HG02588 (cell line): ENCODE measurements at regions not wholly inside any gene's neighbourhood (a gene's known extent, or its start where the extent isn't known, plus 50 kb on each side); places are given as distances from the start of the nearest gene placed in this dataset.

Experiments used
- ATAC-seq: cut with Tn5 transposase; IDR thresholded peaks from one replicate; pipeline ENCODE4 v1.9.1; 2021; ENCODE audit warnings: mild to moderate bottlenecking, moderate library complexity; ENCODE audit not compliant: unreplicated experiment

DNA sequence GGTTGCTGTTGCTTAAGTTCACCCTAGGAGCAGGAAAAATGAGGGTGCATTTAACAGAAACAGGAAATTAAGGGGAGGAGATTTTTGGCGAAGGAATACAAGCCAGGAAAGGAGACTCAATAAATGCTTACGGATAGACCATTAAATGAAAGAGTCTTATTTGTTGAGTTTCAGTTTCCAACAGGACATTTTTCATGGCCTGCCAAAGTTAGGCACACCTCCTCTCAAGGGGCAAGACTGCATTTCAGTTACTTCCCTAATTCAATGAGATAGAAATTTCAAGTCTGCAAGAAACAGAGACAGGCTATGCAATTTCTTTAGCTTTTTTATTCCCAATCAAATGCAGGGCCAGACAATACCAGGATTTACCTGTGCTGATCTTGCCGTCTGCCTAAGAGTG lies 394.7 kb upstream of the KLHL29 start:
- ATAC-seq: no peak

DNA sequence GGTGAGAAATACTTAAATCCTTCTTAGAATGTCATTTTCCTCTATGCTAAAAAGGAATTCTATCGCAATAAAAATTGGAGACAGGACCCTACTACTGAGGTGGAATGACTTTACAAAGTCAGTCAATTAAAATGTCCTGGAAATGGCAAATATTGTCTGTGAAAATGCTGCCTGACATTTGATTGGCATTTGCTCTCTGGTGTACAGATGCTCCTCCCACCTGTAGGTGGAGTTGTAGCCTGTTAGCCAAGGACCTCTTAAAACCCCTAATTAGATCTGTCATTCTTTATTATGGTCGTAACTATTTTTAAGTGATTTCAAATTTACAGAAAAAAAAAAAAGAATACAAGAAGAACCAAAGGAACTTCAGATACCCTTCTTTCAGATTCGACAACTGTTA lies 393.1 kb upstream of the KLHL29 start:
- no peak for ATAC-seq

- no peak for ATAC-seq
Measured at GRCh38 chr2:22992441-22992840, 392.5 kb upstream of the KLHL29 start.

- ATAC-seq: no peak
Measured at GRCh38 chr2:22993250-22993649, 391.7 kb upstream of the KLHL29 start.

- no peak for ATAC-seq
Measured at GRCh38 chr2:22995576-22995975, 389.4 kb upstream of the KLHL29 start.

- no peak for ATAC-seq
Measured at GRCh38 chr2:22996911-22997310, 388.1 kb upstream of the KLHL29 start.

- ATAC-seq: no peak
Measured at GRCh38 chr2:22998359-22998758, 386.6 kb upstream of the KLHL29 start.

GRCh38 chr2:22999951-23000350 lies 385.0 kb upstream of the KLHL29 start:
- ATAC-seq: no peak

DNA sequence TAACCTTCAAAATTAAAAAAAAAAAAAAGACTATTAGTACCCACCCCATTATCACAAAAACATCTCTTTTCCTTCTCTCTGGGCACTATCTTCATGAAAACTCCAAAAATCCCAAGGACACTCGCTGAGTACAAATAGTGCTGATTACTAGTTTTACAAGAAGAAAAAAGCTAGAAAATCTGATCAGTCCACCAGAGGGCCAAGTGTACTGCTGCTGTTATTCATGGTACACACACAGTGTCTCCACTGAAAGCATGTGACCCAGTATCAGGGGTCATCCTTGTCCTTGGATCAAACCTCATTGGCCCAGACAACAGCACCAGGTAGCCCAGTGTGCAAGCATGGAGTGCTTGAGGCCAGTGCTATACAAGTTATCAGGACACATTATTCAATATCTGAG lies 382.7 kb upstream of the KLHL29 start:
- ATAC-seq: no peak

DNA sequence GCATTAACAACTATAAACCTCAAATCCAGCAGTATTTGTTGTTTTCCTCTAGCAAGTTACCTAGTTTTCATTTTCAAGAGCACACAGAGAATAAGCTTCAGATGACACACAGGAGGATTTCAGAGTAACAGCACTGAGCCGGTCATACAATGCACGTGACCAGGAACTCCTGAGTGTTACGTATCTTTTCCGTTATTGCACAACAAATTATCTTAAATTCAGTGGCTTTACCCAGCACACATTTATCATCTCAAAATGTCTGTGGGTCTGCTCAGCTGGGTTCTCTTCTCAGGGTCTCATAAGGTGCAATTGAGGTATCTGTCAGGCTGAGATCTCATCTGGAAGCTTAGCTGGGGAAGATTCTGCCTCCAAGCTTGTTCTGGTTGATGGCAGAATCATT lies 379.5 kb upstream of the KLHL29 start:
- no peak for ATAC-seq

- no peak for ATAC-seq
Measured at GRCh38 chr2:23007631-23008235, 377.2 kb upstream of the KLHL29 start.

- ATAC-seq: no peak
Measured at GRCh38 chr2:23008440-23008839, 376.5 kb upstream of the KLHL29 start.

- no peak for ATAC-seq
Measured at GRCh38 chr2:23008951-23009350, 376.0 kb upstream of the KLHL29 start.

GRCh38 chr2:23009545-23010149 lies 375.3 kb upstream of the KLHL29 start:
- ATAC-seq: no peak

DNA sequence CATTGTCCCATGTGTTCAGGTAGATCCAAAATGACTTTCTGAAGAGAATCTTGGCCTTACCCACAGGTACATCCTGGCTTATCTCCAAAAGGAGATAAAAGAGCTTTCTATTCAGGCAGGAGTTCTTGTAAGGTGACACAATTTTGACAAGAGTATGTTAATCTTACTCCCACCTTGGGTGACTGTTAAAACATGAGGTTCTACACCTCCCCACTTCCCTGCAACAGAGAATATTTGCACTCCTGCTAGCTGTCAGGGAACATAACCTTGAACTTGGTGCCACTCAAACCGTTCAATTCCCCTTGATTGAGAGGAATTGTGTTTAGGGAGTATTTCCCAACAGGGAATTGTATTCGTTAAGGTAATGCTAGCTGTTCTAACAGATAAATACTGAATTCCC lies 372.5 kb upstream of the KLHL29 start:
- no peak for ATAC-seq

- no peak for ATAC-seq
Measured at GRCh38 chr2:23015651-23016200, 369.3 kb upstream of the KLHL29 start.

DNA sequence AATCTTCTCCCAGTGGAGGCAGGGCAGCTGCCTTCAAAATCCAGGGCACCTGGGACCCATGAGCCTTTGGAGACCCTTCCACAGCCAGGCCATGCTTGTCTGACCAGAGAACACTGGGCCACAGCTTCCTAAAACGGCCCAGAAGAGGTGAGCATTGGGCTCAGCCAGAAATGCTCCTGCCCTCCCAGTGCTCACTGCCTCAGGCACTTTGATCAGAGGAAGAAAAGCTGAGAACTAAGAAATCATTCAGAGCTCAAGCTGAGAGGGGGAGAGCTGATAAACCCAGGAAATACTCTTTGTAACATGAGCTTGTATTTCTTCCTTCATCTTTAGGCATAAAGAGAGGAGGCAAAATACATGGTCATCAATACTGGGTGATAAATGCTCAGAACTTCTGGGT lies 365.5 kb upstream of the KLHL29 start:
- ATAC-seq: no peak

- no peak for ATAC-seq
Measured at GRCh38 chr2:23020659-23021058, 364.3 kb upstream of the KLHL29 start.

- no peak for ATAC-seq
Measured at GRCh38 chr2:23021311-23022120, 363.5 kb upstream of the KLHL29 start.

GRCh38 chr2:23023722-23024121 lies 361.3 kb upstream of the KLHL29 start:
- ATAC-seq: no peak

GRCh38 chr2:23026671-23027070 lies 358.3 kb upstream of the KLHL29 start:
- ATAC-seq: no peak

DNA sequence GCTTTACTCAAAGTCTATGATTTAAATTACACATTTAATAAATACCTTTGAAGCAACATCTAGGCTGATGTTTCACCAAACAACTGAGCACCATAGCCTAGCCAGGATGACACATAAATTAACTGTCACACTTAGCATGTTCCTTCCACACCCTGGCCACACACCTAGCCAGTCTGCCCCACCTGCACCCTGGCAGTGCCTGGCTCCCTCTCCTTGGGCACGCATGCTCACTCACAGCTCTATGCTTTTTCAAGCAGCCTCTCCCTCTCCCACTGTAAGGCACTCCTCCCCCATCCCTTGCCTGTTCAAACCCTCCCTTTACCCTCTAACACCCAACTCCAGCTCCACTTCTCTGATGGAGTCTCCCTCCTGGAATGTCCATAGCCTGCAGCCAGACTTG lies 357.6 kb upstream of the KLHL29 start:
- ATAC-seq: no peak
